ENCODE measurements at regions not wholly inside any gene's neighbourhood (a gene's known extent, or its start where the extent isn't known, plus 50 kb on each side); places are given as distances from the start of the nearest gene placed in this dataset.

- DNase-seq (ENCODE audit: insufficient read length, low spot score) (no peak), FAIRE-seq (no peak)
- no peak for TF ChIP-seq PAX5 (IDR thresholded peaks at IDR 0.05; ENCODE audit: insufficient read depth, low read length, severe bottlenecking)
- no peak for TF ChIP-seq POU2F2 (IDR thresholded peaks at IDR 0.05; ENCODE audit: low read depth, low read length)
- TF ChIP-seq TAF1 (IDR thresholded peaks at IDR 0.05; ENCODE audit: low read depth, low read length) = no peak
- no peak for TF ChIP-seq SPI1 (IDR thresholded peaks at IDR 0.05; ENCODE audit: low read depth, low read length)
- no peak for TF ChIP-seq POLR2A (IDR thresholded peaks at IDR 0.05; ENCODE audit: low read depth, low read length)
- TF ChIP-seq POLR2AphosphoS5 (IDR thresholded peaks at IDR 0.05; ENCODE audit: low read depth, low read length) = no peak
Measured at GRCh38 chr14:101000711-101001250, 97.3 kb upstream of the RTL1 start.

- TF ChIP-seq POLR2A (IDR thresholded peaks at IDR 0.05; ENCODE audit: low read depth, low read length) = no peak
- TF ChIP-seq SPI1 (IDR thresholded peaks at IDR 0.05; ENCODE audit: low read depth, low read length) = no peak
- no peak for TF ChIP-seq POLR2AphosphoS5 (IDR thresholded peaks at IDR 0.05; ENCODE audit: low read depth, low read length)
- no peak for TF ChIP-seq TAF1 (IDR thresholded peaks at IDR 0.05; ENCODE audit: low read depth, low read length)
- no peak for TF ChIP-seq PAX5 (IDR thresholded peaks at IDR 0.05; ENCODE audit: insufficient read depth, low read length, severe bottlenecking)
- TF ChIP-seq POU2F2 (IDR thresholded peaks at IDR 0.05; ENCODE audit: low read depth, low read length) = no peak
- FAIRE-seq = no peak
- no peak for DNase-seq (ENCODE audit: insufficient read length, low spot score)
Measured at GRCh38 chr14:101001311-101002069, 98.0 kb upstream of the RTL1 start.

GRCh38 chr14:101002738-101003137 lies 99.2 kb upstream of the RTL1 start:
- no peak for DNase-seq (ENCODE audit: insufficient read length, low spot score)
- FAIRE-seq = no peak
- TF ChIP-seq POU2F2 (IDR thresholded peaks at IDR 0.05; ENCODE audit: low read depth, low read length) (no peak), POLR2A (IDR thresholded peaks at IDR 0.05; ENCODE audit: low read depth, low read length) (no peak), TAF1 (IDR thresholded peaks at IDR 0.05; ENCODE audit: low read depth, low read length) (no peak), SPI1 (IDR thresholded peaks at IDR 0.05; ENCODE audit: low read depth, low read length) (no peak), PAX5 (IDR thresholded peaks at IDR 0.05; ENCODE audit: insufficient read depth, low read length, severe bottlenecking) (no peak), POLR2AphosphoS5 (IDR thresholded peaks at IDR 0.05; ENCODE audit: low read depth, low read length) (no peak)

GRCh38 chr14:101004176-101004575 lies 100.7 kb upstream of the RTL1 start:
- TF ChIP-seq SPI1 (IDR thresholded peaks at IDR 0.05; ENCODE audit: low read depth, low read length) (no peak), PAX5 (IDR thresholded peaks at IDR 0.05; ENCODE audit: insufficient read depth, low read length, severe bottlenecking) (no peak)
- no peak for DNase-seq (ENCODE audit: insufficient read length, low spot score)
- FAIRE-seq = no peak

DNA sequence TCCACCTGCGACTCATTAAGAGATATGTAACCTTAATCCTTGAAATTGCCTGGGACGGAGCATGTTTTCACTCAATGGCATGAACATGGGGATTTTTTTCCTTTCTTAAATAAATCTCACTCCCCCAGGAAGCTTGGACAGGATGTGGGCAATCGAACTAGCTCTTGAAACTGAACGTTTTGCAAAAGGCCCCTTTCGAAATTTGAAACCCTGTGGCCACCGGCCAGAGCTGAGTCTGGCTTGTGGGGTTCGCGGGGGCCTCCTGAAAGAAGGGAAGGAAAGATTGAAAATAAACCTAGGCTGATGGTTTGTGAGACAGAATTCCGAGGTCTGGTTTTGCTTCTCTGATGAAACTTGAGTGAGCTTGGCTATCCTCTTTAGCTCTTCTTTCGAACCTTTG lies 101.4 kb upstream of the RTL1 start:
- DNase-seq (ENCODE audit: insufficient read length, low spot score) = no peak
- FAIRE-seq = no peak
- TF ChIP-seq SPI1 (IDR thresholded peaks at IDR 0.05; ENCODE audit: low read depth, low read length) = no peak
- TF ChIP-seq POLR2AphosphoS5 (IDR thresholded peaks at IDR 0.05; ENCODE audit: low read depth, low read length) = no peak
- TF ChIP-seq POLR2A (IDR thresholded peaks at IDR 0.05; ENCODE audit: low read depth, low read length) = no peak
- no peak for TF ChIP-seq POU2F2 (IDR thresholded peaks at IDR 0.05; ENCODE audit: low read depth, low read length)
- TF ChIP-seq TAF1 (IDR thresholded peaks at IDR 0.05; ENCODE audit: low read depth, low read length) = no peak
- no peak for TF ChIP-seq PAX5 (IDR thresholded peaks at IDR 0.05; ENCODE audit: insufficient read depth, low read length, severe bottlenecking)

DNA sequence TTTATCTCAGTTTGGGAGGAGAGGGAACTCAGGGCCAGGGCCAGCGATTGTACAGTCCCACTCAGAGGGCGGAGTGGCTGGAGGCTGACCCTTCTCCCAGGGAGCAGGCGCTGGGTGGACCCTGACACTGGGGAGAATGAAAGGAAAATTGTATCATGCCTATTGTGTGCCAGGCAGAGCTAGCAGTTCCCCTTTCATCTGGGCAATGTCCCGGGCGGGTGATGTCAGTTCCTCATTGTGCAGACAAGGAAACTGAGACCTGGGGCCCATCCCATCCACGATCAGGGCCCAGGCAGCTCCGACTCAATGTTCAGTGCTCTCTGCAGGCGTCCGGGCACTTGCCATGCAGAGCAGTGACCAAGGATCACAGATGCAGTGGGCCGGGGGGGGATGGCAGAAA lies 101.9 kb upstream of the RTL1 start:
- DNase-seq (ENCODE audit: insufficient read length, low spot score) = no peak
- no peak for FAIRE-seq
- no peak for TF ChIP-seq POLR2A (IDR thresholded peaks at IDR 0.05; ENCODE audit: low read depth, low read length)
- TF ChIP-seq POLR2AphosphoS5 (IDR thresholded peaks at IDR 0.05; ENCODE audit: low read depth, low read length) = no peak
- no peak for TF ChIP-seq SPI1 (IDR thresholded peaks at IDR 0.05; ENCODE audit: low read depth, low read length)
- no peak for TF ChIP-seq POU2F2 (IDR thresholded peaks at IDR 0.05; ENCODE audit: low read depth, low read length)
- TF ChIP-seq PAX5 (IDR thresholded peaks at IDR 0.05; ENCODE audit: insufficient read depth, low read length, severe bottlenecking) = no peak
- TF ChIP-seq TAF1 (IDR thresholded peaks at IDR 0.05; ENCODE audit: low read depth, low read length) = no peak

DNA sequence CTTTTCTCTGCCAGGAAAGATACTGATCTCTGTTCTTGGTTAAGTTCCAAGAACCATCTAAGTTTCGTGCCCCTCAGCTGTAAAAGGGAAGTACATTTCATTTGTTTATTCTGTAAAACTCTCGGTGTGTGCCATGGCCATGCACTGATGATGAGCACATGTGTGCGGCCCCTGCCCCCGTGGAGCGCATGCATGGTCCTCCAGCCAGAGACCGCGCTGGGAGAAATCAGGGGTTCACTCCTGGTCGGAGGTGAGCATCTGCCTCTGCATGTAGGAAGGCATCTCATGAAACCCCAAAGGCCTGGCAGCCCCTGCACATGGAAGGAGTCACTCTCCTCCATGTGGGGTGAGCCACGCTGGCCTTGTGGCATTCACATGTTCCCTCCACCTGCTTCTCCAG lies 102.5 kb upstream of the RTL1 start:
- FAIRE-seq (no peak), DNase-seq (ENCODE audit: insufficient read length, low spot score) (no peak)
- TF ChIP-seq PAX5 (IDR thresholded peaks at IDR 0.05; ENCODE audit: insufficient read depth, low read length, severe bottlenecking) = no peak
- TF ChIP-seq POLR2A (IDR thresholded peaks at IDR 0.05; ENCODE audit: low read depth, low read length) = no peak
- TF ChIP-seq POU2F2 (IDR thresholded peaks at IDR 0.05; ENCODE audit: low read depth, low read length) = no peak
- no peak for TF ChIP-seq POLR2AphosphoS5 (IDR thresholded peaks at IDR 0.05; ENCODE audit: low read depth, low read length)

DNA sequence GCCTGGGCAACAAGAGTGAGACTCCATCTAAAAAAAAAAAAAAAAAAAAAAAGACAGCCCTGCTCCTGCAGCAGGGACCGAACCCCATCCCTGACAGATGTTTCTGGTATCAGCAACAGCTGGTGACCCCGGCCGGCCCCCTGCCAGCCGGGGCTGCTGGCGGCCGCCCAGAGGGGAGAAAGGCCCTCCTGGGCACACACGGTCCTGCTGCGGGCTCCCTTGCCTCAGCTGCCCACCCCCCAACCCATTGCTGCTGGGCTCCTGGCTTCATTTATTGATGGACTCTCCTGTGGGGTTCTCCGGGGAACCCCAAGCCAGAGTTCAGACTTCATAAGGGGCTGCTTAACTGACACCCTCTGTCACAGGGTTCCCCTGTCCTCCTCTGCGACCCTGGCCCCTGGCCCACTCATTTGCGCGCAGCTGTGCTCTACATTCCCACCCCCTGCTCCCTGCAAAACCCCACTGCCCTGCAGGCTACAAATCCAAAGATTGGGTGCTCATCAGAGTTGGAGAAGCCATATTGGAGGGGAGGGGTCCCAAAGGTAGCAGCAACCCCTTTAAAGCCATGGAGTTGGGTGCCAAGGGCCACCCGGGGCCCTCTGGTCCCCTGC lies 103.6 kb upstream of the RTL1 start:
- TF ChIP-seq POU2F2 (IDR thresholded peaks at IDR 0.05; ENCODE audit: low read depth, low read length) (no peak), POLR2AphosphoS5 (IDR thresholded peaks at IDR 0.05; ENCODE audit: low read depth, low read length) (no peak), TAF1 (IDR thresholded peaks at IDR 0.05; ENCODE audit: low read depth, low read length) (no peak), POLR2A (IDR thresholded peaks at IDR 0.05; ENCODE audit: low read depth, low read length) (no peak), SPI1 (IDR thresholded peaks at IDR 0.05; ENCODE audit: low read depth, low read length) (no peak), PAX5 (IDR thresholded peaks at IDR 0.05; ENCODE audit: insufficient read depth, low read length, severe bottlenecking) (no peak)
- DNase-seq (ENCODE audit: insufficient read length, low spot score) = no peak
- FAIRE-seq = no peak

- FAIRE-seq (no peak), DNase-seq (ENCODE audit: insufficient read length, low spot score) (no peak)
- no peak for TF ChIP-seq POU2F2 (IDR thresholded peaks at IDR 0.05; ENCODE audit: low read depth, low read length)
- no peak for TF ChIP-seq PAX5 (IDR thresholded peaks at IDR 0.05; ENCODE audit: insufficient read depth, low read length, severe bottlenecking)
- TF ChIP-seq POLR2AphosphoS5 (IDR thresholded peaks at IDR 0.05; ENCODE audit: low read depth, low read length) = no peak
- TF ChIP-seq TAF1 (IDR thresholded peaks at IDR 0.05; ENCODE audit: low read depth, low read length) = no peak
- no peak for TF ChIP-seq POLR2A (IDR thresholded peaks at IDR 0.05; ENCODE audit: low read depth, low read length)
Measured at GRCh38 chr14:101007765-101008164, 104.2 kb upstream of the RTL1 start.
